ENCODE measurements at regions not wholly inside any gene's neighbourhood (a gene's known extent, or its start where the extent isn't known, plus 50 kb on each side); places are given as distances from the start of the nearest gene placed in this dataset.

DNA sequence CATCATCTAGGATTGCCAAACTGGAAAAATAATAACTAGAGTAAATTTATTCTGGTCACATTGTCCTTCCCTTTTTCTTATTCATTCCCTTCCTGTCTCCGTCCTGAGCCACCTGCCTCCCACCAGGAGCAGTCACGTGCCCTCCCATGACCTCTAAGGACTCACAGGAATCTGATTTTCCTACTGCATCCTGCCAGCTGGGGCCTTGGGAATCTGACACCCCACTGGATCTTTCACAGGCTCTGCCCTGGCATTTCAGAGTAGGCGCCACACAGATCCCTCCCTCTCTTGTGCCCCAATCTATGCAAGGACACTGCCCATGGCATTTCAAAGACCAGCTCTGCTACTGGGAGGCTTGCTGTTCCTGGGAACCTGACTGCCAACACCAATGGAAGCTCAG is 520.5 kb downstream of the PPARGC1A start:
- no CpG with 5 or more reads among the region's 3 CpGs for WGBS, 2 experiments (ENCODE audit: extremely low coverage in 2 of 2, insufficient read length in 1 of 2)
- Histone ChIP-seq H3K23ac (ENCODE audit: low read depth, low read length) (no peak overlapping the region), H3K4ac (ENCODE audit: low read depth, low read length) (no peak overlapping the region), H3K4me2 (ENCODE audit: low read depth, low read length) (no peak overlapping the region), H4K91ac (ENCODE audit: insufficient read depth, low read depth, low read length) (no peak overlapping the region), H3K27ac (ENCODE audit: insufficient read depth, low read length) (no peak overlapping the region), H3K56ac (ENCODE audit: extremely low read depth, insufficient read depth, low read length) (no peak overlapping the region), H4K20me1 (ENCODE audit: insufficient read depth, low read length) (no peaks in the 10 kb centered on the region), H2AK9ac (replicated peaks; ENCODE audit: low read depth, low read length, poor library complexity) (peak overlapping the region; percentile 28), H2BK20ac (ENCODE audit: low read depth, low read length) (no peak overlapping the region), H3K9me1 (ENCODE audit: insufficient read depth, low read length) (no peaks in the 10 kb centered on the region), H3K36me3 (ENCODE audit: control insufficient read depth, insufficient read depth, low read length) (no peaks in the 10 kb centered on the region), H2BK120ac (ENCODE audit: low read depth, low read length) (no peak overlapping the region), H3K18ac (ENCODE audit: low read depth, low read length) (no peak overlapping the region), H3K79me1 (ENCODE audit: low read depth in 1 of 2, low read length in 2 of 2) (no peaks in the 10 kb centered on the region), H4K5ac (ENCODE audit: low read depth, low read length) (no peak overlapping the region), H2AK5ac (ENCODE audit: low read depth, low read length) (no peak overlapping the region), H3K14ac (replicated peaks; ENCODE audit: low read depth, low read length) (no peak overlapping the region), H3K9me3 (ENCODE audit: control insufficient read depth, insufficient read depth, low read length) (0 out of 2 replicates have a peak, but pooled peaks cover 2% of the 10 kb centered on the region), H4K8ac (ENCODE audit: low read depth in 2 of 2, low read length in 2 of 2) (no peak overlapping the region), H3K27me3 (ENCODE audit: control insufficient read depth, insufficient read depth, low read length) (no peaks in the 10 kb centered on the region), H3K4me1 (ENCODE audit: control insufficient read depth, insufficient read depth, low read length) (no peaks in the 10 kb centered on the region), H3K9ac (ENCODE audit: low read depth, low read length) (no peak overlapping the region), H2BK15ac (ENCODE audit: low read depth, low read length) (no peak overlapping the region), H3K4me3 (ENCODE audit: insufficient read depth, low read depth, low read length) (no peak overlapping the region), H2AFZ (replicated peaks; ENCODE audit: low read length, poor library complexity) (no peak overlapping the region), H2BK5ac (ENCODE audit: low read depth, low read length, poor library complexity, severe bottlenecking) (no peak overlapping the region)
- in situ Hi-C loops (cut with MboI; ENCODE audit: low sequenced_read_pairs) (no loop called here), dilution Hi-C loops (cut with HindIII; ENCODE audit: low sequenced_read_pairs, unreplicated experiment) (no loop called here), intact Hi-C loops (cut with micrococcal nuclease) (no loop called here)
- ChIA-PET POLR2A (ENCODE audit: unreplicated experiment) (no interaction called here), CTCF (interaction anchor here (0.6 kb wide), 1 partner anchor 334 kb away, joined by 3 read pairs; no protein-coding TSS in a partner anchor)
- no peak for DNase-seq
- no peak for TF ChIP-seq POLR2A (IDR thresholded peaks at IDR 0.05; ENCODE audit: low read depth, low read length)
- TF ChIP-seq, protein P1, sequence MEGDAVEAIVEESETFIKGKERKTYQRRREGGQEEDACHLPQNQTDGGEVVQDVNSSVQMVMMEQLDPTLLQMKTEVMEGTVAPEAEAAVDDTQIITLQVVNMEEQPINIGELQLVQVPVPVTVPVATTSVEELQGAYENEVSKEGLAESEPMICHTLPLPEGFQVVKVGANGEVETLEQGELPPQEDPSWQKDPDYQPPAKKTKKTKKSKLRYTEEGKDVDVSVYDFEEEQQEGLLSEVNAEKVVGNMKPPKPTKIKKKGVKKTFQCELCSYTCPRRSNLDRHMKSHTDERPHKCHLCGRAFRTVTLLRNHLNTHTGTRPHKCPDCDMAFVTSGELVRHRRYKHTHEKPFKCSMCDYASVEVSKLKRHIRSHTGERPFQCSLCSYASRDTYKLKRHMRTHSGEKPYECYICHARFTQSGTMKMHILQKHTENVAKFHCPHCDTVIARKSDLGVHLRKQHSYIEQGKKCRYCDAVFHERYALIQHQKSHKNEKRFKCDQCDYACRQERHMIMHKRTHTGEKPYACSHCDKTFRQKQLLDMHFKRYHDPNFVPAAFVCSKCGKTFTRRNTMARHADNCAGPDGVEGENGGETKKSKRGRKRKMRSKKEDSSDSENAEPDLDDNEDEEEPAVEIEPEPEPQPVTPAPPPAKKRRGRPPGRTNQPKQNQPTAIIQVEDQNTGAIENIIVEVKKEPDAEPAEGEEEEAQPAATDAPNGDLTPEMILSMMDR (conservative IDR thresholded peaks at IDR 0.05; ENCODE audit: low read depth, low read length): no peak
- no peak for TF ChIP-seq CHD1 (IDR thresholded peaks at IDR 0.05; ENCODE audit: low read depth, low read length)
- no peak for TF ChIP-seq RFX5 (IDR thresholded peaks at IDR 0.05; ENCODE audit: low read depth, low read length)
- TF ChIP-seq MAFK (IDR thresholded peaks at IDR 0.05; ENCODE audit: low read depth, low read length): no peak
- TF ChIP-seq CEBPB (IDR thresholded peaks at IDR 0.05; ENCODE audit: low read depth, low read length): no peak
- TF ChIP-seq FOS (IDR thresholded peaks at IDR 0.05; ENCODE audit: low read depth, low read length): no peak
- no peak for TF ChIP-seq SMC3 (IDR thresholded peaks at IDR 0.05; ENCODE audit: low read depth, low read length)
- no peak for TF ChIP-seq RAD21 (IDR thresholded peaks at IDR 0.05; ENCODE audit: low read length)
- BruUV-seq (replicated peaks): no TSS peak
- no peak for ATAC-seq (ENCODE audit: low read depth)
